ACHN (cell line): ENCODE measurements at regions not wholly inside any gene's neighbourhood (a gene's known extent, or its start where the extent isn't known, plus 50 kb on each side); places are given as distances from the start of the nearest gene placed in this dataset.

Experiments used
- DNase-seq: peaks from one replicate; pipeline ENCODE4 v3.0.0-alpha.2; 2015
- in situ Hi-C: cut with HindIII; loops from 2 replicates; pipeline ENCODE4 v1.10.0; 2017; ENCODE audit warnings: low sequenced_read_pairs, low pct_ligation_motif_present, low pct_unique_long_range_greater_than_20kb

GRCh38 chr5:61752588-61752987 lies 420.5 kb downstream of the ZSWIM6 start:
- DNase-seq, result no peak
- in situ Hi-C loops, result no loop called here

- in situ Hi-C loops, result no loop called here
- DNase-seq, result no peak
Measured at GRCh38 chr5:61754792-61755191, 422.7 kb downstream of the ZSWIM6 start.

GRCh38 chr5:61755726-61756222 lies 423.7 kb downstream of the ZSWIM6 start:
- no peak for DNase-seq
- in situ Hi-C loops, result no loop called here

- no peak for DNase-seq
- in situ Hi-C loops, result no loop called here
Measured at GRCh38 chr5:61758711-61759110, 426.7 kb downstream of the ZSWIM6 start.

- DNase-seq, result no peak
- in situ Hi-C loops, result no loop called here
Measured at GRCh38 chr5:61765471-61765870, 433.4 kb downstream of the ZSWIM6 start.

GRCh38 chr5:61766141-61766540 lies 434.1 kb downstream of the ZSWIM6 start:
- in situ Hi-C loops, result no loop called here
- DNase-seq, result no peak

- DNase-seq, result no peak
- in situ Hi-C loops, result no loop called here
Measured at GRCh38 chr5:61767231-61768080, 435.4 kb downstream of the ZSWIM6 start.

- DNase-seq, result peak; percentile 57
- in situ Hi-C loops, result no loop called here
Measured at GRCh38 chr5:61768692-61769281, 436.7 kb downstream of the ZSWIM6 start.

GRCh38 chr5:61771062-61771461 lies 439.0 kb downstream of the ZSWIM6 start:
- DNase-seq, result no peak

GRCh38 chr5:61771808-61772207 lies 439.8 kb downstream of the ZSWIM6 start:
- in situ Hi-C loops, result no loop called here
- no peak for DNase-seq

More at GRCh38 chr5:61771062-61771461, 439.0 kb downstream of the ZSWIM6 start:
- in situ Hi-C loops, result no loop called here

GRCh38 chr5:61775901-61776300 lies 443.8 kb downstream of the ZSWIM6 start:
- DNase-seq, result no peak
- in situ Hi-C loops, result no loop called here

- in situ Hi-C loops, result no loop called here
- DNase-seq, result no peak
Measured at GRCh38 chr5:61777292-61777691, 445.2 kb downstream of the ZSWIM6 start.

GRCh38 chr5:61779743-61780142 lies 447.7 kb downstream of the ZSWIM6 start:
- in situ Hi-C loops, result no loop called here

GRCh38 chr5:61783481-61783880 lies 451.4 kb downstream of the ZSWIM6 start:
- in situ Hi-C loops, result no loop called here
- no peak for DNase-seq

More at GRCh38 chr5:61779743-61780142, 447.7 kb downstream of the ZSWIM6 start:
- no peak for DNase-seq

GRCh38 chr5:61784341-61784740 lies 452.3 kb downstream of the ZSWIM6 start:
- DNase-seq, result no peak
- in situ Hi-C loops, result no loop called here

GRCh38 chr5:61788548-61788947 lies 456.5 kb downstream of the ZSWIM6 start:
- DNase-seq, result no peak
- in situ Hi-C loops, result no loop called here

- in situ Hi-C loops, result no loop called here
- DNase-seq, result no peak
Measured at GRCh38 chr5:61790007-61790406, 457.9 kb downstream of the ZSWIM6 start.

GRCh38 chr5:61790678-61791077 lies 458.6 kb downstream of the ZSWIM6 start:
- no peak for DNase-seq
- in situ Hi-C loops, result no loop called here

GRCh38 chr5:61796773-61797172 lies 464.7 kb downstream of the ZSWIM6 start:
- in situ Hi-C loops, result no loop called here
- DNase-seq, result no peak

GRCh38 chr5:61800450-61800849 lies 468.4 kb downstream of the ZSWIM6 start:
- in situ Hi-C loops, result no loop called here
- no peak for DNase-seq
